ENCODE measurements at regions not wholly inside any gene's neighbourhood (a gene's known extent, or its start where the extent isn't known, plus 50 kb on each side); places are given as distances from the start of the nearest gene placed in this dataset.

DNA sequence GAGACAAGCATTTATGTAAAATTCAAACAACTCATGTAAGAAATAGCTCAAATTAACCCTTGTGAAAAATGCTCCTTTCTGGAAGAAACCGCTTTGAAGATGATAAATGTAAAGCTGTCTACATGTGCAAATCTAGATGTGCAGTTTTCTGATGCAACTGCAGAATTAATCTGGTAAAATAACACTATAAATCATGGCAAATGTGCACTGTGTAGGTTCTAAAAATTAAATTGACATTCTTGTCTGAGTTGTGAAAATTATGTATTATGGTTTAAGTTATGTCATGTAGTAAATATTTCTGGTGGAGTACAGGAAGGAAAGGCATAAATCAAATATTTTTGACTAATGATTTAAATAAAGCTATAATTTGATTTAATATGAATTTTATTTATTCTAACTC is 678.1 kb upstream of the SEMA6D start (continued):
- TF ChIP-seq, protein P1, sequence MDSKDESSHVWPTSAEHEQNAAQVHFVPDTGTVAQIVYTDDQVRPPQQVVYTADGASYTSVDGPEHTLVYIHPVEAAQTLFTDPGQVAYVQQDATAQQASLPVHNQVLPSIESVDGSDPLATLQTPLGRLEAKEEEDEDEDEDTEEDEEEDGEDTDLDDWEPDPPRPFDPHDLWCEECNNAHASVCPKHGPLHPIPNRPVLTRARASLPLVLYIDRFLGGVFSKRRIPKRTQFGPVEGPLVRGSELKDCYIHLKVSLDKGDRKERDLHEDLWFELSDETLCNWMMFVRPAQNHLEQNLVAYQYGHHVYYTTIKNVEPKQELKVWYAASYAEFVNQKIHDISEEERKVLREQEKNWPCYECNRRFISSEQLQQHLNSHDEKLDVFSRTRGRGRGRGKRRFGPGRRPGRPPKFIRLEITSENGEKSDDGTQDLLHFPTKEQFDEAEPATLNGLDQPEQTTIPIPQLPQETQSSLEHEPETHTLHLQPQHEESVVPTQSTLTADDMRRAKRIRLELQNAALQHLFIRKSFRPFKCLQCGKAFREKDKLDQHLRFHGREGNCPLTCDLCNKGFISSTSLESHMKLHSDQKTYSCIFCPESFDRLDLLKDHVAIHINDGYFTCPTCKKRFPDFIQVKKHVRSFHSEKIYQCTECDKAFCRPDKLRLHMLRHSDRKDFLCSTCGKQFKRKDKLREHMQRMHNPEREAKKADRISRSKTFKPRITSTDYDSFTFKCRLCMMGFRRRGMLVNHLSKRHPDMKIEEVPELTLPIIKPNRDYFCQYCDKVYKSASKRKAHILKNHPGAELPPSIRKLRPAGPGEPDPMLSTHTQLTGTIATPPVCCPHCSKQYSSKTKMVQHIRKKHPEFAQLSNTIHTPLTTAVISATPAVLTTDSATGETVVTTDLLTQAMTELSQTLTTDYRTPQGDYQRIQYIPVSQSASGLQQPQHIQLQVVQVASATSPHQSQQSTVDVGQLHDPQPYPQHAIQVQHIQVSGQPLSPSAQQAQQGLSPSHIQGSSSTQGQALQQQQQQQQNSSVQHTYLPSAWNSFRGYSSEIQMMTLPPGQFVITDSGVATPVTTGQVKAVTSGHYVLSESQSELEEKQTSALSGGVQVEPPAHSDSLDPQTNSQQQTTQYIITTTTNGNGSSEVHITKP (CRISPR knock-in tag; IDR thresholded peaks at IDR 0.05; ENCODE audit: low read depth): no peak
- TF ChIP-seq ZNF883 (CRISPR knock-in tag; IDR thresholded peaks at IDR 0.05; ENCODE audit: not compliant biosample characterization) (no peak), ZNF615 (CRISPR knock-in tag; IDR thresholded peaks at IDR 0.05; ENCODE audit: borderline replicate concordance) (no peak), ZNF44 (CRISPR knock-in tag; IDR thresholded peaks at IDR 0.05) (no peak), TBL1XR1 (IDR thresholded peaks at IDR 0.05; ENCODE audit: borderline replicate concordance, low read length, partially characterized antibody) (no peak), ZNF296 (CRISPR knock-in tag; conservative IDR thresholded peaks at IDR 0.05) (no peak)
- TF ChIP-seq, protein P2, sequence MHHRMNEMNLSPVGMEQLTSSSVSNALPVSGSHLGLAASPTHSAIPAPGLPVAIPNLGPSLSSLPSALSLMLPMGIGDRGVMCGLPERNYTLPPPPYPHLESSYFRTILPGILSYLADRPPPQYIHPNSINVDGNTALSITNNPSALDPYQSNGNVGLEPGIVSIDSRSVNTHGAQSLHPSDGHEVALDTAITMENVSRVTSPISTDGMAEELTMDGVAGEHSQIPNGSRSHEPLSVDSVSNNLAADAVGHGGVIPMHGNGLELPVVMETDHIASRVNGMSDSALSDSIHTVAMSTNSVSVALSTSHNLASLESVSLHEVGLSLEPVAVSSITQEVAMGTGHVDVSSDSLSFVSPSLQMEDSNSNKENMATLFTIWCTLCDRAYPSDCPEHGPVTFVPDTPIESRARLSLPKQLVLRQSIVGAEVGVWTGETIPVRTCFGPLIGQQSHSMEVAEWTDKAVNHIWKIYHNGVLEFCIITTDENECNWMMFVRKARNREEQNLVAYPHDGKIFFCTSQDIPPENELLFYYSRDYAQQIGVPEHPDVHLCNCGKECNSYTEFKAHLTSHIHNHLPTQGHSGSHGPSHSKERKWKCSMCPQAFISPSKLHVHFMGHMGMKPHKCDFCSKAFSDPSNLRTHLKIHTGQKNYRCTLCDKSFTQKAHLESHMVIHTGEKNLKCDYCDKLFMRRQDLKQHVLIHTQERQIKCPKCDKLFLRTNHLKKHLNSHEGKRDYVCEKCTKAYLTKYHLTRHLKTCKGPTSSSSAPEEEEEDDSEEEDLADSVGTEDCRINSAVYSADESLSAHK (CRISPR knock-in tag; IDR thresholded peaks at IDR 0.05; ENCODE audit: borderline replicate concordance): no peak

DNA sequence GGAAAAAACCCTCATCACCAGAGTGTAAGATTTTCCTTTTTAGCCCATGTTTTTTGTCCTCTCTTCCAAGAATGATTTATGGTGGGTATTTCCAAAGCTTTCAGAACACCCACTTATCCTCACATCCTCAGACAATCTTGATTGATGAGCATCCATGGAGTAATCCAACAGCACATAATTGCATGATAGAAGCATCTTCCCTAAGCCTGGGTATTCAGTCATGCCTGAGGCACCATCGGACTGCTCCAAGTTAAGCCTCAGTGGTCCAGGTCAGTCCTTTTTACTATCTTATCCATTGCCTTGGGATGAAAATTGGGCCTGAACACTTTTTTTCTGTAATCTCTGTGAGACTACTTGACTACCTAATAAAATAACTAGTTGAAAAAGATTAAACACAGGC is 676.0 kb upstream of the SEMA6D start:
- ATAC-seq (no peak), FAIRE-seq (no peak), DNase-seq (ENCODE audit: low spot score) (no peak)
- ChIA-PET POLR2A (no interaction called here), CTCF (ENCODE audit: low intra/inter-chr PET ratio, low total read pairs) (no interaction called here)
- Histone ChIP-seq H2AFZ (ENCODE audit: low read length) (no peak overlapping the region), H3K9ac (ENCODE audit: insufficient read depth, low read depth, low read length) (no peak overlapping the region), H3K79me2 (ENCODE audit: insufficient read depth, low read length) (no peaks in the 10 kb centered on the region), H3K4me3 (replicated peaks in 1 of 3; ENCODE audit: insufficient read depth in 1 of 3, low read depth in 2 of 3, low read length in 3 of 3) (no peak overlapping the region), H3K4me2 (ENCODE audit: low read depth, low read length) (no peak overlapping the region), H3K4me1 (ENCODE audit: insufficient read depth, low read length) (no peaks in the 10 kb centered on the region), H3K9me3 (ENCODE audit: low read length) (peaks cover 89% of the 10 kb centered on the region), H3K27ac (ENCODE audit: extremely low read length, insufficient read depth, low read length) (no peak overlapping the region), H3K36me3 (replicated peaks in 1 of 2; ENCODE audit: control insufficient read depth in 1 of 2, insufficient read depth in 2 of 2, low read length in 2 of 2) (no peaks in the 10 kb centered on the region), H3K27me3 (ENCODE audit: control insufficient read depth in 1 of 2, insufficient read depth in 2 of 2, low read length in 2 of 2) (no peaks in the 10 kb centered on the region), H4K20me1 (ENCODE audit: insufficient read depth, low read length) (no peaks in the 10 kb centered on the region)
- intact Hi-C loops (cut with micrococcal nuclease; ENCODE audit: unreplicated experiment): no loop called here
- no TSS peak for BruUV-seq (replicated peaks)
- WGBS (ENCODE audit: low lambda C conversion rate): 7% methylated on average over 1 of the region's 1 CpG
- in situ Hi-C loops (cut with HindIII; ENCODE audit: extremely low pct_ligation_motif_present, low pct_unique_long_range_greater_than_20kb): no loop called here
- no peak for TF ChIP-seq ZNF841 (CRISPR knock-in tag; IDR thresholded peaks at IDR 0.05; ENCODE audit: borderline replicate concordance)
- no peak for TF ChIP-seq ZSCAN31 (CRISPR knock-in tag; IDR thresholded peaks at IDR 0.05; ENCODE audit: low read depth)
- TF ChIP-seq, protein P3, sequence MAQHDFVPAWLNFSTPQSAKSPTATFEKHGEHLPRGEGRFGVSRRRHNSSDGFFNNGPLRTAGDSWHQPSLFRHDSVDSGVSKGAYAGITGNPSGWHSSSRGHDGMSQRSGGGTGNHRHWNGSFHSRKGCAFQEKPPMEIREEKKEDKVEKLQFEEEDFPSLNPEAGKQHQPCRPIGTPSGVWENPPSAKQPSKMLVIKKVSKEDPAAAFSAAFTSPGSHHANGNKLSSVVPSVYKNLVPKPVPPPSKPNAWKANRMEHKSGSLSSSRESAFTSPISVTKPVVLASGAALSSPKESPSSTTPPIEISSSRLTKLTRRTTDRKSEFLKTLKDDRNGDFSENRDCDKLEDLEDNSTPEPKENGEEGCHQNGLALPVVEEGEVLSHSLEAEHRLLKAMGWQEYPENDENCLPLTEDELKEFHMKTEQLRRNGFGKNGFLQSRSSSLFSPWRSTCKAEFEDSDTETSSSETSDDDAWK (CRISPR knock-in tag; IDR thresholded peaks at IDR 0.05): no peak
- TF ChIP-seq ZNF772 (CRISPR knock-in tag; IDR thresholded peaks at IDR 0.05): no peak
- no peak for TF ChIP-seq ZNF556 (CRISPR knock-in tag; IDR thresholded peaks at IDR 0.05; ENCODE audit: borderline replicate concordance)
- no peak for TF ChIP-seq ZNF709 (CRISPR knock-in tag; IDR thresholded peaks at IDR 0.05)
- TF ChIP-seq ZNF253 (CRISPR knock-in tag; IDR thresholded peaks at IDR 0.05; ENCODE audit: borderline replicate concordance): no peak
- no peak for TF ChIP-seq ZNF354B (CRISPR knock-in tag; IDR thresholded peaks at IDR 0.05)
- no peak for TF ChIP-seq ARNT2 (CRISPR knock-in tag; IDR thresholded peaks at IDR 0.05; ENCODE audit: low read depth)
- TF ChIP-seq RBFOX2 (IDR thresholded peaks at IDR 0.05; ENCODE audit: low read depth, low read length): no peak
- TF ChIP-seq ZZZ3 (CRISPR knock-in tag; IDR thresholded peaks at IDR 0.05; ENCODE audit: borderline replicate concordance): no peak
